Neural cell (in vitro differentiated cells): ENCODE measurements at regions not wholly inside any gene's neighbourhood (a gene's known extent, or its start where the extent isn't known, plus 50 kb on each side); places are given as distances from the start of the nearest gene placed in this dataset.

Experiments
- EP300 ChIP-seq: fragments of 450-650 bp; conservative IDR thresholded peaks from 2 replicates; pipeline ENCODE4 v1.6.1; 2014; ENCODE audit warnings: antibody characterized with exemption, mild to moderate bottlenecking, moderate library complexity; ENCODE audit not compliant: poor library complexity, severe bottlenecking
- EZH2 ChIP-seq: fragments of 200-600, 300-800 bp; shearing (Covaris generic), sonication (generic); IDR thresholded peaks from 2 replicates; pipeline ENCODE4 v1.6.1; 2014; ENCODE audit warnings: antibody characterized with exemption, low read length, borderline replicate concordance, mild to moderate bottlenecking; ENCODE audit not compliant: insufficient read depth, poor library complexity, severe bottlenecking
- MXI1 ChIP-seq: fragments of 450-650 bp; conservative IDR thresholded peaks from 2 replicates; pipeline ENCODE4 v1.6.1; 2014; ENCODE audit warnings: antibody characterized with exemption, mild to moderate bottlenecking; ENCODE audit not compliant: poor library complexity, severe bottlenecking
- POLR2AphosphoS5 ChIP-seq: IDR thresholded peaks from 2 replicates; pipeline ENCODE4 v1.6.1; 2012
- SMC3 ChIP-seq: fragments of 450-650 bp; conservative IDR thresholded peaks from 2 replicates; pipeline ENCODE4 v1.6.1; 2014; ENCODE audit warnings: antibody characterized with exemption, mild to moderate bottlenecking, moderate library complexity; ENCODE audit not compliant: poor library complexity
- TAF1 ChIP-seq: IDR thresholded peaks from 2 replicates; pipeline ENCODE4 v1.6.1; 2012; ENCODE audit warnings: low read depth
- TF ChIP-seq, protein P1 (sequence below): fragments of 450-650 bp; IDR thresholded peaks from 2 replicates; pipeline ENCODE4 v1.5.1; 2014; ENCODE audit warnings: antibody characterized with exemption, mild to moderate bottlenecking, moderate library complexity; ENCODE audit not compliant: poor library complexity, severe bottlenecking
- TF ChIP-seq, protein P2 (sequence below): IDR thresholded peaks from 2 replicates; pipeline ENCODE4 v1.6.1; 2012; ENCODE audit warnings: borderline replicate concordance

DNA sequence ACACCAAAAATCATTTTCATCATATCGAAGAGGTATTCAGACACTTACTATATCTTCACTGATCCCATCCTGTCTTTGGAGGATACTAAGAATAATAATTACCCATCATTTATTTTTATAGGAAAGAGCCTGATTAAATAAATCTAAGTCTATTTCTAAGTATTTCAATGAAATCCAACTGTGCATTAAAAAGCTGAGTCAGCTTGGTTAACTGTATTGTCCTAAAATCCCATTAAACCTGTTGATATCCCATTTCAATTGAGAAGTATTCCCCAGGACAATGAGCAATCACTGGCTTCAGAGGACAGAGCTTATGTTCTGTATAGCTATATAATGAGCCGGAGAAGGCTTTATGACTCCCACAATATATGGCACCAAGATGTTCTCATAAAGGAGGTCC lies 142.0 kb upstream of the RORB start:
- TF ChIP-seq, protein P1, sequence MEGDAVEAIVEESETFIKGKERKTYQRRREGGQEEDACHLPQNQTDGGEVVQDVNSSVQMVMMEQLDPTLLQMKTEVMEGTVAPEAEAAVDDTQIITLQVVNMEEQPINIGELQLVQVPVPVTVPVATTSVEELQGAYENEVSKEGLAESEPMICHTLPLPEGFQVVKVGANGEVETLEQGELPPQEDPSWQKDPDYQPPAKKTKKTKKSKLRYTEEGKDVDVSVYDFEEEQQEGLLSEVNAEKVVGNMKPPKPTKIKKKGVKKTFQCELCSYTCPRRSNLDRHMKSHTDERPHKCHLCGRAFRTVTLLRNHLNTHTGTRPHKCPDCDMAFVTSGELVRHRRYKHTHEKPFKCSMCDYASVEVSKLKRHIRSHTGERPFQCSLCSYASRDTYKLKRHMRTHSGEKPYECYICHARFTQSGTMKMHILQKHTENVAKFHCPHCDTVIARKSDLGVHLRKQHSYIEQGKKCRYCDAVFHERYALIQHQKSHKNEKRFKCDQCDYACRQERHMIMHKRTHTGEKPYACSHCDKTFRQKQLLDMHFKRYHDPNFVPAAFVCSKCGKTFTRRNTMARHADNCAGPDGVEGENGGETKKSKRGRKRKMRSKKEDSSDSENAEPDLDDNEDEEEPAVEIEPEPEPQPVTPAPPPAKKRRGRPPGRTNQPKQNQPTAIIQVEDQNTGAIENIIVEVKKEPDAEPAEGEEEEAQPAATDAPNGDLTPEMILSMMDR: no peak
- TF ChIP-seq TAF1 (no peak), EP300 (no peak), POLR2AphosphoS5 (no peak), MXI1 (no peak), EZH2 (no peak), SMC3 (no peak)
- TF ChIP-seq, protein P2, sequence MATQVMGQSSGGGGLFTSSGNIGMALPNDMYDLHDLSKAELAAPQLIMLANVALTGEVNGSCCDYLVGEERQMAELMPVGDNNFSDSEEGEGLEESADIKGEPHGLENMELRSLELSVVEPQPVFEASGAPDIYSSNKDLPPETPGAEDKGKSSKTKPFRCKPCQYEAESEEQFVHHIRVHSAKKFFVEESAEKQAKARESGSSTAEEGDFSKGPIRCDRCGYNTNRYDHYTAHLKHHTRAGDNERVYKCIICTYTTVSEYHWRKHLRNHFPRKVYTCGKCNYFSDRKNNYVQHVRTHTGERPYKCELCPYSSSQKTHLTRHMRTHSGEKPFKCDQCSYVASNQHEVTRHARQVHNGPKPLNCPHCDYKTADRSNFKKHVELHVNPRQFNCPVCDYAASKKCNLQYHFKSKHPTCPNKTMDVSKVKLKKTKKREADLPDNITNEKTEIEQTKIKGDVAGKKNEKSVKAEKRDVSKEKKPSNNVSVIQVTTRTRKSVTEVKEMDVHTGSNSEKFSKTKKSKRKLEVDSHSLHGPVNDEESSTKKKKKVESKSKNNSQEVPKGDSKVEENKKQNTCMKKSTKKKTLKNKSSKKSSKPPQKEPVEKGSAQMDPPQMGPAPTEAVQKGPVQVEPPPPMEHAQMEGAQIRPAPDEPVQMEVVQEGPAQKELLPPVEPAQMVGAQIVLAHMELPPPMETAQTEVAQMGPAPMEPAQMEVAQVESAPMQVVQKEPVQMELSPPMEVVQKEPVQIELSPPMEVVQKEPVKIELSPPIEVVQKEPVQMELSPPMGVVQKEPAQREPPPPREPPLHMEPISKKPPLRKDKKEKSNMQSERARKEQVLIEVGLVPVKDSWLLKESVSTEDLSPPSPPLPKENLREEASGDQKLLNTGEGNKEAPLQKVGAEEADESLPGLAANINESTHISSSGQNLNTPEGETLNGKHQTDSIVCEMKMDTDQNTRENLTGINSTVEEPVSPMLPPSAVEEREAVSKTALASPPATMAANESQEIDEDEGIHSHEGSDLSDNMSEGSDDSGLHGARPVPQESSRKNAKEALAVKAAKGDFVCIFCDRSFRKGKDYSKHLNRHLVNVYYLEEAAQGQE: no peak
